Hematopoietic multipotent progenitor cell treated with erythropoietin and hydrocortisone succinate and interleukin-3 and kit ligand, for 17 days (in vitro differentiated cells): ENCODE measurements at regions not wholly inside any gene's neighbourhood (a gene's known extent, or its start where the extent isn't known, plus 50 kb on each side); places are given as distances from the start of the nearest gene placed in this dataset.

Source experiments
- DNase-seq: peaks from one replicate; pipeline ENCODE4 v3.0.0-alpha.2; 2015; ENCODE audit warnings: low spot score

DNA sequence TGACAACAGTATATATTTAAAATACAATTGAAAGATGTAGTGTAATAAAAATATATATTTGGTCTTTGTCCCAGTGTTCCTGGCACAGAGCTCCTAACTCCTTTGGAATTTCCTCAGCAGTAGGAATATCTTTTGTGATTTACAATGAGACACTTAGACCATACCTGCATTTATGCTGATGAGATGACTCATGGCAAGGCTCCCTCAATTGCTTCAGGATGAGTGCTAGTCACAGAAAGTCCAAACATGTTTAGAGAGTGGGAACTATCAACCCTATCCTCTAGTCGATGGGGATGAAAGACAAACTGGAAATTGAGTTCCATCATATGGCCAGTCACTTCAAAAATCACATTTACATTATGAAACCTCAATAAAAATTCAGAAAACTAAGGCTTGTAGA lies 588.3 kb upstream of the LMCD1 start:
- DNase-seq: no peak

DNA sequence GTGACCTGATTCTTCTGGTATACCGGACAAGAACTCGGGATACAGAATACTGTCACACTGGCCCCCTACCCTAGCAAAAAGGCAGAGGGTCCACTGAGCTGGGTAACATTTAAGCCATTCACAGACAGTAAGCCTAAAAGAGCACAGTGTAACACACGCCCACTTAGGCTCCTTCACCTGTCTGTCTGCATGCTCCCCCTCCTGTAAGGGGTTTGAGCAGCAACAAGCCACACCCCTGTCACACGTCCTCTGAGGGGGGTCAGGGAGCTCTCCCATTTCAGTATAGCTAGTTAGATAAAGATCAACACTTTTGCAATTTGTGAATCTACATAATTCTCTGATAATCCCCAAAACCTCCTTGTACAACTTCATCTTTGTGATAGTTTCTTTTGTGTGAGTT lies 586.3 kb upstream of the LMCD1 start:
- DNase-seq: no peak

DNA sequence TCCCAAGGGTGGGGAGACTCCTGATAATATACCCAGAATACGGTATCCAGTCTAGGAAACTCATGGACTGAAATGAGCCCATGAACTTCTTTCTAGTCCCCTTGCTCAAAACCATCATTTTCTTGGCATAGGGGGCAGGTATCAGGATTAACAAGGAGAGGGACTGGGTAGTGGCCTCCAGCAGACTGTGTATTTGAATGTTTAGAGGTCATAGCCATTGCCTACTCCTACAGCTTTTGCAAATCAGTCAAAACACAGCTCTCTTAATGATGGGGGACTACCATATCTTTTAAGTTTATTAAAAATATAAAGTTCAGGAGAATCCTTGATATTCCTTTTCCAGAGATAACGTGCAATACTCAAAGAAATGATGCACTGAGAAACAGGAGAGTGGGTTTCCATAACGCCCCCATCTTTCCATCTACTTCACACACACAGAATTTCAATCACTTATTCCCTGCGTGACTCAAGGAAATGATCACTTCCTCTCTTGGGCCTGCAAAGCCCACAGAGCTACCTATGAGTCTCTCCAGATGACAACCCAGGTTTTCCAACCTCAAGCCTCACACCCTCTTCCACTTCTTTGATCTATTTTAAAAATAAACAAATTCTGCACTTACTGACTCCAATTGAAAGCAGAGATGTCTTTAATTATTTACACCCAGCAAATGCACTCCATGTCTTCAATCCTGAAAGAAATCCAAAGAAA lies 584.0 kb upstream of the LMCD1 start:
- DNase-seq: no peak

DNA sequence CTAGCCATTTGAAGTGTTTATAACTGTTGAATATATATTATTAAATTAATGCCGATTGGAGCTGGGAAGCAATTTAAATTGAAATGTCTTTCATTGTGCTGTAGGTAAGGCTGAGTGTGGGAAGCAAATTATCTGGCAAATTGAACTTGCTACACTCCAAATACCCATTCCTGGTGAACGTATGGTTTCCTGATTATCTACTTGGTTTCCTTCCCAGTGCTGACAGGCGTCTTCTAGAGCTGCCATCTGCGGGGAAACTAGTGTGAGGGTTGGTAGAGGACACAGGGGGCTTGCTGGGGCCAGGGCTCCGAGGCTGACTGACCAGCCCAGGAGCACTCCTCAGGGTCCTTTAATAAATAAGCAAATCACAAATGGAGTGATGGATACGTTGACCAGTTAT lies 581.4 kb upstream of the LMCD1 start:
- DNase-seq: no peak

DNA sequence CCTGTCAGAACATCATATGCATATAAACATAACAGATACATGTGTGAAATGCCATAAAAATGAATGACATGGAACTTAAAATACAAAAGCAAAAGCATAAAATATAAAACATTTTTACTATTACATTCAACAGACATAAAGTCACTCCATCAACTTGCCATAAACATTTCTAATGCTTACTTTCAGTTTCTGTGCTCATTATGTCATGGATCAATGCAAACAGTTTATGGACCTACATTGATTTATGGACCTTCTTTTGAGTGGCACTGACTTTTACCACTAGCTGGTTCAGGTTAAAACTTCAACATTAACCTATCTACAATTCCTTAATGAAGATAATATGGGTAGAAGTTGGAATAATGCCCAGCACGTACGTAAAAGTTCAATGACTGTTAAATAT lies 577.4 kb upstream of the LMCD1 start:
- no peak for DNase-seq

DNA sequence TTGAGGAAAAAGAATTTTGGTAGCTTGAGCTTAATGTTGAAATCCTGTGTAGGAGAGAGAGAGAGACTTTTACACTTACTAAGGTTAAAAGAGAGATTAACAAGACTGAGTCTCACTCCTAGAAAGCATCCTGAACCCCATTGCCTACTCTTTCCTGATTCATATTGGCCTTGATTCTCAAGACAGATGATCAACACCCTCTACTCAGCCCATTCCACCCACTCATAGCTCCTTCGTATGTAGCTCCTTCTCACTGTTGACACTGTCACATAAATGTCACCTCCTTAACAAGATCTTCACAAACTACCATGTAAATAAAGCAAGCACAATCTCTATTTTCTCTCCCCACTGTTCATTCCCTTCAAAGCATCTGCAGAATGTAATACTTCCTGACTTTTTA lies 574.6 kb upstream of the LMCD1 start:
- no peak for DNase-seq

DNA sequence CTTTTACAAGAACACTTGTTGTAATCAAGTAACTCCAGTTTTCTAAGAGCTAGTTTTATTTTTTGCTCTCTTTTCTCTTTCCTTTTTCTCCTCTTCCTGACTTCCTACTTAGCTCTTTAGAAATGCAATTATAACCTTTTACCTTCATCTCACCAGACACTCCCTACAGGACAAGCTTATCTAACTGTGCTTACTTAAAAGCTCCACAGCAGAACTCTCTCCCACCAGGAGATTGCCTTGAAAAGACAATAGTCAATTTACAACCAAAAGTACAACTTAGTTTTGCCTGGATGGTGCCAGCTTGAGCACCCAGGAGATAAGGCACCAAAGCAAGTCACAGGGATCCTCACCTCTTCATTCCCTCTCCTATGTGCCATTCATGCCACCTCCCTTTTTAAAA lies 573.8 kb upstream of the LMCD1 start:
- no peak for DNase-seq

DNA sequence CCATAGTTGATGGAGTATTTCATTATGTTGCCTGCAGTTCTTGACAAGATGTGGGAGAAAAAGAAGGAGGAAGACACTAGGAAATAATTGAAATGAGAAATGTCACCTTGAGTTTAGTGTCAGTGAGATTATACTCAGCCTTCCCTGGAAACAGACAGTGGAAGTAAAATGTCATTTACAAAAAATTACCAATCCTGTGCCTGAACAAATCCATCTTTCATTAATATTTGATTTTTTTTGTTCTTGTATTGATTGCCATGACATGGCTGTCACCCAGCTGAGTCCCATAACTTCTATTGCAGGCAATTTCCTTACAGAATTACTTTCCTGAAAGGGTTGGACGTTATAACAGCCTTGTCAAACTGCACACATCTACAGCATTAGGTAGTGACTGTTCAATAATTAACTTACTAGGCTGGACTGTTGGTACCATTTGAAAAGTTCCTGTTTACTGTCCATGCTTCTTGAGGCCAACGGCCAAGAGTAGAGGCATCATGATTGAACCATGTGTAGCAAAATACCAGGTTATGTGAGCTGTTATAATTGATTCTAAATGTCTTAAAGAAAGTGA lies 572.2 kb upstream of the LMCD1 start:
- no peak for DNase-seq

DNA sequence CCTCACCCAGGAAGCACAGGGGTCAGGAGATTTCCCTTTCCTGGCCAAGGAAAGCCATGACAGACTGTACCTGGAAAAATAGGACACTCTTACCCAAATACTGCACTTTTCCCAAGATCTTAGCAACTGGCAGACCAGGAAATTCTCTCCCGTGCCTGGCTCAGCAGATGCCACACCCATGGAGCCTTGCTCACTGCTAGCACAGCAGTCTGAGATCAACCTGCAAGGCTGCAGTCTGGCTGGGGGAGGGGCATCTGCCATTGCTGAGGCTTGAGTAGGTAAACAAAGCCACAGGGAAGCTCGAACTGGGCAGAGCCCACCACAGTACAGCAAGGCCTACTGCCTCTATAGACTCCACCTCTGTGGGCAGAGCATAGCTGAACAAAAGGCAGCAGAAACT lies 567.3 kb upstream of the LMCD1 start:
- DNase-seq: no peak

DNA sequence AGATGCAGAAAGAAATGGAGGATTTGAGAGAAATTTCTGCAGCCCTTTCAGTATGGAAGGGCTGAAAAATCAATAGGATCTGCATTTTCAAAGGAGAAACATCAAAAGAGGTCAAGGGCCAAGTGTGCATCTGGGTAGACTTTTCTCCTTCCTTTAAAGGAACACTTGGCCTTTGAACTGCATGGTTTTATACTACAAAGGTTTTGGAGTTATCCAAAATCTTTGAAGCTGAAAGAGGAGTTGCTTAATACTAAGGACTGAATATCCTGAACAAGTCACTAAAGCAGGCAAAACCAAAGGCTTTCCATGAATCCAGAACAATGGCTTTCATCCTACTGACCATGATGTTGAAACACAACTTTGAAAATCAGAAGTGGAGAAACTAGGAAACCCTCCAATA lies 553.7 kb upstream of the LMCD1 start:
- no peak for DNase-seq

DNA sequence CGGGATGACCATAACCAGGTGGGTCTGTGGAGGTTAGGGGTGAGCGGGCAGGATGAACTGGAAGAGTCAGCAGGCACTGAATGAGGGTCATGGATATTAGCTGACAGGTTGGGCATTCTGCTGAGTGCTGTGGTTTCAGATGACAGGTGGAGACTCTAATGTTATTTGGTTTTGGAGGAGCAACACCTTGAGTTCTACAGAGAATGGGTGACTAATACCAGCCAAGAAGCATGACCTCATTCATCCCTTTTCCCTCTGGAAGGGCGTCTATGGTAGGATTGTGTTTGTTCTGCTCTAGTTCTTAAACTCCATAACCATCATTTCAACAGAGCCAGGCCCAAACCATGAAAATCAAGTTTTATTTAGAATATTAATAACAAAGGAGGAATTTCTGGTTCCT lies 550.7 kb upstream of the LMCD1 start:
- no peak for DNase-seq

DNA sequence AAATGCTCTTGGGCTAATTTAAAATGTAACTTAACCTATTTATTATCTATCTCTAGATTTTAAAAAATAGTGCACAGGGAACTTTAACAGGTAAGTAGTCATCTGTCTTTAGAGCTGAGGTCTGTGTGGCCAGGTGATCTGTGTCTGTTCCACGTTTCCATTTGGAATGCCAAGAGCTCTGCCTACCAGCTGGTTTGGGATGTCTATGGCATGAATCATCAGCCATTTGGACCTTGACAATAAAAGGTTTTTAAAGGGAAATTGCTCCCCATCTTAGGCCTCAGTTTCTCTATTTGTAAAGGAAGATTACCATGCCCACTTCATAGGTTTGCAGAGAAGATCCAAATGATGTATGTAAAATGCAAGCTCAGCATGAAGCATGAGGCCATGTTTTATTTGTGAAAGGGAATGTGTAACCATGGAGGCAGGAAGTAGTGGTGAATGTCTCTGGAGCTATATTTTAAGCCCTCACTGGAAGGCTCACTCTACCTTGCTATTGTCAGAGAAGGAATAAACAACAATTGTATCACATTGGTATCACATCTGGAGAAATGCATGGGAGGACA lies 548.1 kb upstream of the LMCD1 start:
- no peak for DNase-seq

DNA sequence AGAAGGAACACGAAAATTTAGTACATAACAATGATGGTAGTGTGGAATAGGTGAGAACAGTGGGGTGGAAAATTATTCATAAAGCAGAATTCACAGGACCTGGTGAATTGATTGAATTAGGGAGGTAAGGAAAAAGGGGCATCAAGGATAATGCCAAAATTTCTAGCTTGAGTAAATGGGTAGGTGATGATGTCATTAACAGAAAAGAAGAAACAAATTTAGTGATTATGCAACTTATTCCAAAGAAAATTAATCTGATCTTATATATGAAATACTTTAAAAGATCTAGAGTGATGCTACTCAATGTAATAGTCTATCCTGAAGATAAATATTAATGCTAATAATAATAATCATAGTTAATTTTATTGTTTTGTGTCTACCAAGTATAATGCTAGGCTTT lies 544.6 kb upstream of the LMCD1 start:
- DNase-seq: no peak

DNA sequence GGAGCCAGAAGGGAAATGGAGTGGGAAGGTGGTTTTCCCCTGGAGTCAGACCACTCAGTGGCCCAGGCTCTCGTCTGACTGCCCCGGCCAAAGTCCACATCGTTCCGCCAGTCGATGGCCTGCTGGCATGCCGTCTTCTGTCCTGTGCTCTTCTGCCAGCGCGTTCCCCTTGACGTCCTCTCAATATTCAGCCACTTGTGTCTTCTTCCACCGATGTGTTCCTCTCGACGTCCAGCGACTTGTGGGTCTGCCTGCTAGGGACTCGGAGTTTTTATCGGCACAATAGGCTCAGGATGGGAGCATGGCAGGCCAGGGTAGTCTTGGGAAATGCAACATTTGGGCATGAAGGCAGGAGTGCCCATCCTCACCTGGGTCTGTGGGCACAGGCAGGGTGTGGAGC lies 542.5 kb upstream of the LMCD1 start:
- DNase-seq: no peak

DNA sequence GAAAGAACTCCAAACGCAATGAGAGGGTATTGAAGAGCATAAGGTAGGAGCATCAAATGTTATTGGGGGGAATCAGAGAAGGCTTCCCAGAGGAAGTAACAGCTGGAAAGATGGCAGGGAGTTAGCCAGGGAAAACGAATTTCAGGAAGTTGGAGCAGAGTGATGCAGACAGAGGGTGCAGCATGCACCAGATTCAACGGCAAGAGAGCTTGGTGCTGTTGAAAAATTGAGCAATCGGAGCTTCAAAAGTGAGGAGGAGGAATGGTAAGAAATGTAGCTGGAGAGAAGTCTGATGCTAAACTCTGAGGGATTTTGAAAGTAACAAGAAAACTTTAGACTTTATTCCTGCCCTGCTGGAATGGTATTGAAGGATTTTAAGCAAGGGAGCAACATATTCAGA lies 541.0 kb upstream of the LMCD1 start:
- no peak for DNase-seq

DNA sequence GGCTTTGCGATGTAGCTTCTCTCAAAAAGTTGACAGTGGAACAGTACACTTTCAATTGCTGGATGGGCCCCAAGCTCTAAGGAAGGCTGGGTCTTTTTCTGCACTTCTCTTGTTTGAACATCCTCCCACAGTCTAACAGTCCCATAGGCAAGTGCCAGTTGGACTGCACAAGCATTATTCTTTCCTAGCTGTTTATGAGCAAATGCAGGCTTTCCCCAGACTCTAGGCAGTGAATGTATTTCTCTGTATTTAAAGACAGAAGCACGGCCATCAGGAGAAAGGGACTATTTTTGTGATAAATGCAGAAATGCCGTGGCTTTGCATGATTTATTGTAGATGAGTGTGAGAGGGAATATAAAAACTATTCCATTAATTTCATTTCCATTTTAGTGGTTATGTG lies 539.3 kb upstream of the LMCD1 start:
- DNase-seq: no peak

DNA sequence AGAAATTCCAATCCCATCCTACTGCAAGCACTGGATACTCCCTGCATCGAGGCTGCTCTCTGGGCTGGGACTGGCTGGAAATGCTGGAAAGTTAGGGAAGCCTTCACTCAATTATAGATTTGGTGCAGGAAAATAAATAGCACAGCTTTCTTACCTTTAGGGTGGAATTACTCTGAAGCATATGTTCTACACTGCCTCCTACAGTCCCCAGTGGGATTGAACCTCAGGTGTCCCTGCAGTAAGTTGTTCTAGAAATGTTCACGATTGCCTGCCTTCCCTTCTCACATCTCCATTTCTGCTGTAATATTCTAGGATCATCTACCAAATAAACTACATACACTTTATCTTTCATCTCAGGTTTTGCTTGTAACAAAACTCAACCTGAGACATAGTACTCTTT lies 536.7 kb upstream of the LMCD1 start:
- no peak for DNase-seq

DNA sequence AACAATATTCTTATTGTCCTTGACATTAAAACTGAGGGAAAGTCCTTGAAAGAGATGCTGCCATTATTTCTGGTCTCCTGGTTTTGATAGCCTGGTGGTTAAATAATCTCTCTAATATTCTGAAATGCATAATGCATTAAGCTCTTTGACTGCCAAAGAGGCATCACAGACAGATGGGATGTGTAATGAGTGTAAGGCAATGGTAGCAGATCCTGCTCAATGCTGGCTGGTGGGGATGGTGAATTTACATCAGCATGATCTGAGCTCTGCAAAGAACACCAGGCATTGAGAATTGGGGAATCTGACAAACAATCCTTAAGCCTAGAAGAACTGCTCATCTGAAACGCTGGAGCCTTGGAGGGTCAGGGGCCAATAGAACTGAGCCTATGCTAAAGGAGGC lies 528.6 kb upstream of the LMCD1 start:
- no peak for DNase-seq

DNA sequence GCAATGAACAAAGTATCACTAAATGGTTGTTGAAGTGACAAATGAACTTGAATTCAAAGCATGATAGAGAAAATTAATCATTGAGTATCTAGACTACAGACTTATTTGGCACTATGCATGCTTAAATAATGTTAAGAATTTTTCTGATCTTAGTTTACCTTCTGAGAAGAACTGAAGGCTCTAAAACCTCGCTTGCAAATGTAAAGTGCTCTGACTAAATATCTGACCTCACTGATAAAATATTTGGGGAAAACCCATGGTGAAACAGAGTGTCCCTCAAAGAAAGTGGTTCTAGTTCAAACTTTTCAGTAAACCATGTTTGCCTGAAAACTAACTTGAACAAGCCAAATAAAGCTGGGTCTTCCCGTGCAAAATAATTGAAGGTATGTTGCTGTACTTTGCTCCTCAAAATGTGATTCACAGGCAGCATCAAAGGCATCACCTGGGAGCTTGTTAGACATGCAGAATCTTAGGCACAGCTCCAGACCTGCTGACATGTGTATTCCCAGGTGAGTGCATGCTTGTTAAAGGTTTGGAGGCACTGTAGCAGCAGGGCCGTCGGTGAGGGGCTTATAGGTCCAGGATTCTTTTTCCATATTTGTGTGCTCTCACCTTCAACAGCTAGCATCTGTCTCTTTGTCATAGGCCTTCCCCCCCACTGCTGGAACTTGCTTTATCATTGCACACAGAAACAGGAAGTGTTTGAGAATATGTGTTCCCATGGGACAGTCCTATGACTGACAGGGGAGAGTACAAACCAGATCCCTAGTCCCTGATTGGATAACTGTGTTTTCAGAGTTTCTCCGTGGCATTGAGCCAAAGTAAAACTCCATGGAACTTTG lies 524.2 kb upstream of the LMCD1 start:
- no peak for DNase-seq

DNA sequence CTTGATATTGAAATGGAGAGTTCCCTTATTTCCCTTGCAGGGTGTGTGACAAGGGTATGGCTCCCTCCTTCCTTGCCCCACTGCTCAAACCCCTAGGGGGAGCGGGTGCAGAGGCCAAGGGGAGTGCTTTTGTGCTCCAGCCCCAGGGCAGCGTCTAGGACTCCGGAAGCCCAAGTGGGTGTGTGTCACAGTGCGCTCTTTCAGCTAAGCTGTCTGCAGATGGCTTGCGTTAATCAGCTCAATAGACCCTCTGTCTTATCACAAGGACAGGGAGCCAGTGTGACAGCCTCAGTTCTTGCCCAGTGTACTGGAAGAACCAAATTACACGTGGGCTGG lies 523.6 kb upstream of the LMCD1 start:
- DNase-seq: no peak

DNA sequence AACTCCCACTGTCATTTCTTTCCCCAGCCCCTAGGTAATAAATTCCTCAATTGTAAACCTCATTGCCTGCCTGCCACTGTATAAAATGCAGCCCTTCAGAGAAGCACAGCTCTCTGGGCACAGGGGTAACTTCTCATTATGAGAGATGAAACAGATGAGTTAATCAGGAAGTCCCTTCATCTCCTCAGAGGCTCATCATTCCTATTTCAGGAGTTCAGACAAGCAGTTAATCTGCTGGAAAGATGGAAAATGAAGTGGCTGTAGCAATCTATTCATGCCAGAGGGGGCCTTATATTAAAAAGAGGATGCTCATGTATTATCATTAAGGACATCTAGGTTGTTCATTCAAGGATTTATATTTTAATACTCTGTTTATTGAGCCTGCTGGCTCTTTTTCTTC lies 519.5 kb upstream of the LMCD1 start:
- no peak for DNase-seq

DNA sequence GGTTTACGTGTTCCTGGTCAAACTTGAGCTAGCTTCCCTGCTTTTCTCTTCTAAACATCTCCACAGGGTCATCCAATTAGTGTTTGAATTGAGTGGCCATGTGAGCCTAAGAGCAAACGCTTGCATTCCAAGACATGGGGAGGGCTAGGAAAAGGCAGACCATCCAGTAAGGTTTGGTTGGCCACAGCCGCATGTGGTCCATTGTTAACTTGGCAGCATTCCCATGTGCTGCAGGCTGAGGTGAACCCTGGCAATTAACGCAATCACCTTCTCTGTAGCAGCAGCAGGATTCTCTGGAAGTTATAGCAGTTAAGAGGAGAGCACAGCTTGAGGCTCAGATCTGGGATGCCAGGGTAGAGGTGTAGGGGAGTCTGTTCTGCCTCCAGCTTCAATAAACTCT lies 502.2 kb upstream of the LMCD1 start:
- no peak for DNase-seq

DNA sequence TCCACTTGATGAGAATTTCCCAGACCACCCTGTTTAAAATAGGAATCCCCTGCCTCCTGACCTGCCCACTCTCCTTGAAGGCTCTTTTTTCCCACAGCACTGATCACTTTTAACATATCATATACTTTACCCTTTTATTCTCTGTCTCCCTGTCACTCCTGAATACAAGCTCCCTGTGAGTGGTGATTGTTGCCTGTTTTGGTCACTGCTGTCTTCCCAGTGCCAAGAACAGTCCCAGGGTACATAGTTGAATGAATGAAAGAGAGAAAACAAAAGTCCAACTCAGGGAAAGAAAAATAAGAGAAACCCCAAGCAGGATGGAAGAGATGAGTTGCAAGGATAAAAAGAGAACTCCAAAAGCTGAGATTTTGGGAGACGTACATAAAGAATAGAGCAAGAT lies 500.3 kb upstream of the LMCD1 start:
- DNase-seq: no peak
